NCI-H146 treated with DMSO at 0.1 percent for 48 hours (cell line): ENCODE measurements at regions not wholly inside any gene's neighbourhood (a gene's known extent, or its start where the extent isn't known, plus 50 kb on each side); places are given as distances from the start of the nearest gene placed in this dataset.

Experiments
- DNase-seq: peaks from one replicate; lab custom pipeline; 2025; ENCODE audit not compliant: unreplicated experiment; lab: John Stamatoyannopoulos, UW

GRCh38 chr5:77845324-77845646 is 69.1 kb upstream of the TBCA start:
- peak; percentile 50 for DNase-seq

GRCh38 chr5:77844623-77845323 is 68.6 kb upstream of the TBCA start:
- no peak for DNase-seq

GRCh38 chr5:77844373-77844622 is 68.2 kb upstream of the TBCA start:
- peak; percentile 23 for DNase-seq

- no peak for DNase-seq
Observed at GRCh38 chr5:77843570-77844372, 67.6 kb upstream of the TBCA start.

GRCh38 chr5:77842243-77842642 is 66.1 kb upstream of the TBCA start:
- no peak for DNase-seq

GRCh38 chr5:77841616-77842015 is 65.5 kb upstream of the TBCA start:
- no peak for DNase-seq

- DNase-seq: no peak
Observed at GRCh38 chr5:77840930-77841329, 64.8 kb upstream of the TBCA start.

GRCh38 chr5:77839691-77840090 is 63.6 kb upstream of the TBCA start:
- no peak for DNase-seq

GRCh38 chr5:77832938-77833337 is 56.8 kb upstream of the TBCA start:
- DNase-seq: no peak

GRCh38 chr5:77832166-77832770 is 56.1 kb upstream of the TBCA start:
- no peak for DNase-seq

GRCh38 chr5:77828445-77828844 is 52.3 kb upstream of the TBCA start:
- no peak for DNase-seq
